Naive thymus-derived CD4-positive, alpha-beta T cell (primary cell): ENCODE measurements at regions not wholly inside any gene's neighbourhood (a gene's known extent, or its start where the extent isn't known, plus 50 kb on each side); places are given as distances from the start of the nearest gene placed in this dataset.
A peak's percentile ranks its signal among the peaks of the same experiment; 100 is the strongest.

Experiments used
- ATAC-seq: fragments of 150-1000 bp; cut with Tn5 transposase; 2 replicates; pipeline ENCODE4 v1.10.0; 2021; ENCODE audit warnings: mild to moderate bottlenecking, moderate library complexity
- CTCF ChIA-PET: fragments of 350-600 bp; sonication (Branson Sonifier 250); formaldehyde crosslinking; loops from one replicate; lab custom pipeline; 2021; ENCODE audit warnings: antibody characterized with exemption; lab: Charles Lee
- POLR2A ChIA-PET: fragments of 350-600 bp; sonication (Branson Sonifier 250); formaldehyde crosslinking; loops from one replicate; lab custom pipeline; 2021; ENCODE audit warnings: antibody characterized with exemption, inconsistent platforms; lab: Charles Lee
- DNase-seq, 9 donors: peaks; one replicate each; pipeline versions ENCODE4 v3.0.0 to v3.0.0-alpha.2; 2020 to 2022; ENCODE audit warnings: mixed read lengths in 1 of 9
- H3K27ac ChIP-seq: one replicate; pipeline ENCODE4 v1.7.0; 2013; ENCODE audit warnings: mild to moderate bottlenecking, low read depth, low read length, moderate library complexity
- H3K27me3 ChIP-seq, 2 donors: one replicate each; pipeline ENCODE4 v1.7.0; 2013; ENCODE audit warnings: low read length in 2 of 2, mild to moderate bottlenecking in 2 of 2, moderate library complexity in 2 of 2; ENCODE audit not compliant: control insufficient read depth in 2 of 2, insufficient read depth in 2 of 2
- H3K36me3 ChIP-seq, 3 experiments: 1 replicate in 2 of 3; 2 replicates in 1 of 3; pipeline ENCODE4 v1.7.0; 2013; ENCODE audit warnings: low read length in 3 of 3, mild to moderate bottlenecking in 3 of 3, moderate library complexity in 1 of 3; ENCODE audit not compliant: insufficient read depth in 3 of 3, control insufficient read depth in 2 of 3
- H3K4me1 ChIP-seq, 2 donors: one replicate each; pipeline ENCODE4 v1.7.0; 2013; ENCODE audit warnings: low read length in 2 of 2, mild to moderate bottlenecking in 2 of 2, moderate library complexity in 1 of 2; ENCODE audit not compliant: control insufficient read depth in 2 of 2, insufficient read depth in 2 of 2
- H3K4me3 ChIP-seq: 2 replicates; pipeline ENCODE4 v1.7.0; 2013; ENCODE audit warnings: mild to moderate bottlenecking, low read length
- H3K9me3 ChIP-seq, 3 experiments: 1 replicate in 2 of 3; 2 replicates in 1 of 3; pipeline ENCODE4 v1.7.0; 2013; ENCODE audit warnings: low read length in 3 of 3; ENCODE audit not compliant: control insufficient read depth in 2 of 3
- H3K27ac Mint-ChIP-seq, 9 donors: one replicate each; pipeline ENCODE4 v1.8.0; 2020 to 2022; ENCODE audit warnings: mixed read lengths in 9 of 9, mild to moderate bottlenecking in 8 of 9, moderate library complexity in 5 of 9, inconsistent platforms in 2 of 9
- H3K27me3 Mint-ChIP-seq, 5 donors: one replicate each; pipeline ENCODE4 v1.8.0; 2021 to 2022; ENCODE audit warnings: mixed read lengths in 5 of 5, mild to moderate bottlenecking in 1 of 5
- H3K36me3 Mint-ChIP-seq, 5 donors: one replicate each; pipeline ENCODE4 v1.8.0; 2020 to 2022; ENCODE audit warnings: mixed read lengths in 5 of 5, mild to moderate bottlenecking in 3 of 5, inconsistent platforms in 1 of 5
- H3K4me1 Mint-ChIP-seq, 7 donors: one replicate each; pipeline ENCODE4 v1.8.0; 2020 to 2022; ENCODE audit warnings: mixed read lengths in 7 of 7, mild to moderate bottlenecking in 3 of 7, inconsistent platforms in 1 of 7
- H3K4me3 Mint-ChIP-seq, 10 donors: one replicate each; pipeline ENCODE4 v1.8.0; 2020 to 2022; ENCODE audit warnings: mild to moderate bottlenecking in 10 of 10, mixed read lengths in 10 of 10, moderate library complexity in 6 of 10, inconsistent platforms in 2 of 10
- H3K9me3 Mint-ChIP-seq, 11 donors: one replicate each; pipeline ENCODE4 v1.8.0; 2020 to 2022; ENCODE audit warnings: mixed read lengths in 11 of 11, mild to moderate bottlenecking in 4 of 11, inconsistent platforms in 1 of 11, moderate library complexity in 1 of 11
- intact Hi-C, 2 donors: fragments of 100-400 bp; cut with micrococcal nuclease; formaldehyde crosslinking; loops; one replicate each; pipeline ENCODE4 v1.15.1; 2023

DNA sequence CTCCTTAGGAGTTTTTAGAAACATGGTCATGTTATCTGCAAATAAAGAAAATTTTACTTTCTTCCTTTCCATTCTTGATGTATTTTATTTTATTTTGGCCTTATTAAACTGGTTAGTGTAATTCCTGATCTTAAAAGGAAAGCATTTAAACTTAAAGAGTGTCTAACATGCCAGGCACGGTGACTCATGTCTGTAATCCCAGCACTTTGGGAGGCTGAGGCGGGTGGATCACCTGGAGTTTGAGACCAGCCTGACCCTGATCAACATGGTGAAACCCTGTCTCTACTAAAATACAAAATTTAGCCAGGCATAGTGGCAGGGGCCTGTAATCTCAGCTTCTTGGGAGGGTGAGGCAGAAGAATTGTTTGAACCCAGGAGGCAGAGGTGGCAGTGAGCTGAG lies 281.3 kb downstream of the PTTG2 start:
- H3K27me3 Mint-ChIP-seq: peaks cover 0 to 3% (median 0%) of the 10 kb centered on the region in 5 donors
- ChIA-PET CTCF (interaction anchor here (0.6 to 1.0 kb wide), 2 partner anchors 434 to 619 kb away, joined by 3 to 4 read pairs; no protein-coding TSS in a partner anchor), POLR2A (no interaction called here)
- H3K4me1 Mint-ChIP-seq: peaks cover 7 to 31% (median 23%) of the 10 kb centered on the region in 7 donors
- H3K9me3 Mint-ChIP-seq: peaks cover 0 to 3% (median 0%) of the 10 kb centered on the region in 11 donors
- Histone ChIP-seq H3K27ac (no peak overlapping the region), H3K4me3 (no peak overlapping the region), H3K9me3 (no peaks in the 10 kb centered on the region), H3K36me3 (no peaks in the 10 kb centered on the region), H3K27me3 (no peaks in the 10 kb centered on the region), H3K4me1 (peaks cover 0 to 16% of the 10 kb centered on the region in 2 donors)
- intact Hi-C loops: loop anchor here in 1 of 2 donors (5.0 kb wide), 1 partner anchor 71 kb away; no protein-coding TSS in a partner anchor
- DNase-seq (no peak), ATAC-seq (no peak)
- H3K27ac Mint-ChIP-seq: peak overlapping the region in 2 of 9 donors; percentile 3 to 85
- H3K36me3 Mint-ChIP-seq: peaks cover 0 to 4% (median 0%) of the 10 kb centered on the region in 5 donors
- H3K4me3 Mint-ChIP-seq: no peak overlapping the region

- H3K27me3 Mint-ChIP-seq: peaks cover 0 to 3% (median 0%) of the 10 kb centered on the region in 5 donors
- intact Hi-C loops: loop anchor here in 1 of 2 donors (5.0 kb wide), 1 partner anchor 70 kb away; no protein-coding TSS in a partner anchor
- peaks cover 0 to 4% (median 0%) of the 10 kb centered on the region in 5 donors for H3K36me3 Mint-ChIP-seq
- no peaks in the 10 kb centered on the region for H3K9me3 ChIP-seq
- H3K27me3 ChIP-seq: no peaks in the 10 kb centered on the region
- POLR2A ChIA-PET: no interaction called here
- H3K27ac ChIP-seq: no peak overlapping the region
- H3K36me3 ChIP-seq: no peaks in the 10 kb centered on the region
- ATAC-seq (no peak), DNase-seq (no peak)
- peaks cover 7 to 31% (median 23%) of the 10 kb centered on the region in 7 donors for H3K4me1 Mint-ChIP-seq
- peaks cover 0 to 3% (median 0%) of the 10 kb centered on the region in 11 donors for H3K9me3 Mint-ChIP-seq
- peaks cover 0 to 16% of the 10 kb centered on the region in 2 donors for H3K4me1 ChIP-seq
- H3K4me3 ChIP-seq: no peak overlapping the region
- H3K4me3 Mint-ChIP-seq: peak overlapping the region in 1 of 10 donors; percentile 73
- peak overlapping the region in 6 of 9 donors; percentile 7 to 88 (median 52) for H3K27ac Mint-ChIP-seq
- CTCF ChIA-PET: interaction anchor here (0.6 to 1.0 kb wide), 2 partner anchors 433 to 612 kb away, joined by 3 to 4 read pairs; no protein-coding TSS in a partner anchor
Measured at GRCh38 chr4:38242101-38242500, 281.9 kb downstream of the PTTG2 start.

- peaks cover 0 to 3% (median 0%) of the 10 kb centered on the region in 11 donors for H3K9me3 Mint-ChIP-seq
- peak; percentile 62 for ATAC-seq
- Histone ChIP-seq H3K4me1 (peaks cover 0 to 16% of the 10 kb centered on the region in 2 donors), H3K9me3 (no peaks in the 10 kb centered on the region), H3K27ac (no peak overlapping the region), H3K36me3 (no peaks in the 10 kb centered on the region), H3K27me3 (no peaks in the 10 kb centered on the region), H3K4me3 (no peak overlapping the region)
- DNase-seq: peak in 6 of 9 donors; percentile 24 to 54 (median 30)
- ChIA-PET CTCF (interaction anchor here (0.6 to 1.0 kb wide), 3 partner anchors 31 to 611 kb away, joined by 3 to 4 read pairs (median 3); no protein-coding TSS in a partner anchor), POLR2A (interaction anchor here (0.7 kb wide), 1 partner anchor 151 kb away, joined by 3 read pairs; no protein-coding TSS in a partner anchor)
- H3K27me3 Mint-ChIP-seq: peaks cover 0 to 3% (median 0%) of the 10 kb centered on the region in 5 donors
- H3K27ac Mint-ChIP-seq: peak overlapping the region; percentile 16 to 88 (median 84)
- peak overlapping the region in 9 of 10 donors; percentile 19 to 78 (median 64) for H3K4me3 Mint-ChIP-seq
- peaks cover 0 to 4% (median 0%) of the 10 kb centered on the region in 5 donors for H3K36me3 Mint-ChIP-seq
- peaks cover 7 to 31% (median 23%) of the 10 kb centered on the region in 7 donors for H3K4me1 Mint-ChIP-seq
- intact Hi-C loops: loop anchor here in 1 of 2 donors (5.0 kb wide), 1 partner anchor 69 kb away; no protein-coding TSS in a partner anchor
Measured at GRCh38 chr4:38242822-38243387, 282.7 kb downstream of the PTTG2 start.

- ChIA-PET POLR2A (interaction anchor here (0.7 kb wide), 1 partner anchor 152 kb away, joined by 3 read pairs; no protein-coding TSS in a partner anchor), CTCF (interaction anchor here (0.7 to 1.0 kb wide), 2 partner anchors 31 to 64 kb away, joined by 3 to 4 read pairs; no protein-coding TSS in a partner anchor)
- DNase-seq: no peak
- H3K27me3 ChIP-seq: no peaks in the 10 kb centered on the region
- Mint-ChIP-seq H3K27me3 (no peaks in the 10 kb centered on the region), H3K4me1 (peaks cover 7 to 31% (median 23%) of the 10 kb centered on the region in 7 donors), H3K9me3 (peaks cover 0 to 4% (median 2%) of the 10 kb centered on the region in 11 donors), H3K27ac (peak overlapping the region in 8 of 9 donors; percentile 63 to 88 (median 84)), H3K4me3 (peak overlapping the region in 9 of 10 donors; percentile 18 to 78 (median 64)), H3K36me3 (peaks cover 0 to 4% (median 0%) of the 10 kb centered on the region in 5 donors)
- H3K27ac ChIP-seq: no peak overlapping the region
- peak; percentile 31 for ATAC-seq
- no peak overlapping the region for H3K4me3 ChIP-seq
- intact Hi-C loops: loop anchor here in 1 of 2 donors (5.0 kb wide), 1 partner anchor 69 kb away; no protein-coding TSS in a partner anchor
- peaks cover 0 to 16% of the 10 kb centered on the region in 2 donors for H3K4me1 ChIP-seq
- no peaks in the 10 kb centered on the region for H3K36me3 ChIP-seq
- no peaks in the 10 kb centered on the region for H3K9me3 ChIP-seq
Measured at GRCh38 chr4:38243388-38244053, 283.3 kb downstream of the PTTG2 start.

GRCh38 chr4:38254825-38255224 lies 294.6 kb downstream of the PTTG2 start:
- POLR2A ChIA-PET: no interaction called here
- Histone ChIP-seq H3K4me3 (no peak overlapping the region), H3K27me3 (no peaks in the 10 kb centered on the region), H3K36me3 (no peaks in the 10 kb centered on the region), H3K9me3 (peaks cover 0 to 13% (median 0%) of the 10 kb centered on the region in 3 experiments), H3K27ac (no peak overlapping the region), H3K4me1 (no peaks in the 10 kb centered on the region)
- Mint-ChIP-seq H3K4me3 (no peak overlapping the region), H3K27me3 (peaks cover 0 to 6% (median 0%) of the 10 kb centered on the region in 5 donors), H3K9me3 (peaks cover 0 to 32% (median 22%) of the 10 kb centered on the region in 11 donors), H3K4me1 (peaks cover 0 to 2% (median 0%) of the 10 kb centered on the region in 7 donors), H3K36me3 (peaks cover 0 to 12% (median 5%) of the 10 kb centered on the region in 5 donors), H3K27ac (no peak overlapping the region)
- DNase-seq (no peak), ATAC-seq (no peak)
- intact Hi-C loops: no loop called here
- CTCF ChIA-PET: no interaction called here

DNA sequence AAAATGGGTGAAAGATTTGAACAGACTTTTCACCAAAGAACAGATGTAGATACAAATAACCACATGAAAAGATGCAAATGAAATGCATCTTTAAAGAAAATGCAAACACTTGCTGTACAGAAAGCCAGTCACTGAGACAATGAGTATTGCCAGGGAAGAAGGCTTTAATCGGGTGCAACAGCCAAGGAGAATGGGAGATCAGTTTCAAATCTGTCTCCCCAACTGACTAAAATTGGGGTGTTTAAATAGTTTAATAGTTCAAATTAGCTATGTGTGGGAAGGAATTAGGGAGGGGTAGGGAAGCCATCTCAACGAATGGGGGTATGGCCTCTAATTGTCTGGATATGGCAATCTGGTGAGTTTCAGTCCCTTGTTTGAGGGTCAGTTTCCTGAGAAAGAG lies 295.4 kb downstream of the PTTG2 start:
- H3K27me3 ChIP-seq: no peaks in the 10 kb centered on the region
- no peak for DNase-seq
- H3K36me3 ChIP-seq: no peaks in the 10 kb centered on the region
- Mint-ChIP-seq H3K36me3 (peaks cover 0 to 12% (median 5%) of the 10 kb centered on the region in 5 donors), H3K4me3 (peak overlapping the region in 1 of 10 donors; percentile 29), H3K9me3 (peaks cover 0 to 27% (median 19%) of the 10 kb centered on the region in 11 donors), H3K4me1 (peaks cover 0 to 2% (median 0%) of the 10 kb centered on the region in 7 donors), H3K27me3 (peaks cover 0 to 6% (median 0%) of the 10 kb centered on the region in 5 donors), H3K27ac (no peak overlapping the region)
- H3K4me3 ChIP-seq: no peak overlapping the region
- intact Hi-C loops: no loop called here
- H3K27ac ChIP-seq: no peak overlapping the region
- no peak for ATAC-seq
- peaks cover 0 to 13% (median 0%) of the 10 kb centered on the region in 3 experiments for H3K9me3 ChIP-seq
- CTCF ChIA-PET: no interaction called here
- no peaks in the 10 kb centered on the region for H3K4me1 ChIP-seq
- POLR2A ChIA-PET: no interaction called here
